ENCODE measurements at regions not wholly inside any gene's neighbourhood (a gene's known extent, or its start where the extent isn't known, plus 50 kb on each side); places are given as distances from the start of the nearest gene placed in this dataset.

DNA sequence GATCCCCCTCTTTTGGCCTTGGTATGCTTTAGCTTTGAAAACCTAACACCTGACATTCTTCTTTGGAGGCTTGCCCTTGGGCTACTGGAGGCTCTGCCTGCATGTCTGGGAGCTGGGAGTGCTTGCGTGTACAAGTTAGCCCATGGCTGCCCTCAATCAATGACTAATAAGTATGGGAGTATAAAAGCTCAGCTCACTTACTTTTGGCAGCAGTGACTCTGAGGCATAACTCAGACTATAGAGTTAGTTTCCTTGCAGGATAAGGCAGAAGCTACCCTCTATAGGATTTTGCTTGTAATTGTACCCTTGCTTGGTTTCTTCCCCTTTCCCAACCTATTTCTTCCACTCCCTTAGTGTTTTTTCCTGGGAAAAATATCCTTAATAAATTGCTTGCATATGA, 247.9 kb downstream of the PPP1R2C start:
- no peak for TF ChIP-seq POLR2AphosphoS5 (IDR thresholded peaks at IDR 0.05)
- no peak for TF ChIP-seq POLR2A (IDR thresholded peaks at IDR 0.05)
- TF ChIP-seq, protein P1, sequence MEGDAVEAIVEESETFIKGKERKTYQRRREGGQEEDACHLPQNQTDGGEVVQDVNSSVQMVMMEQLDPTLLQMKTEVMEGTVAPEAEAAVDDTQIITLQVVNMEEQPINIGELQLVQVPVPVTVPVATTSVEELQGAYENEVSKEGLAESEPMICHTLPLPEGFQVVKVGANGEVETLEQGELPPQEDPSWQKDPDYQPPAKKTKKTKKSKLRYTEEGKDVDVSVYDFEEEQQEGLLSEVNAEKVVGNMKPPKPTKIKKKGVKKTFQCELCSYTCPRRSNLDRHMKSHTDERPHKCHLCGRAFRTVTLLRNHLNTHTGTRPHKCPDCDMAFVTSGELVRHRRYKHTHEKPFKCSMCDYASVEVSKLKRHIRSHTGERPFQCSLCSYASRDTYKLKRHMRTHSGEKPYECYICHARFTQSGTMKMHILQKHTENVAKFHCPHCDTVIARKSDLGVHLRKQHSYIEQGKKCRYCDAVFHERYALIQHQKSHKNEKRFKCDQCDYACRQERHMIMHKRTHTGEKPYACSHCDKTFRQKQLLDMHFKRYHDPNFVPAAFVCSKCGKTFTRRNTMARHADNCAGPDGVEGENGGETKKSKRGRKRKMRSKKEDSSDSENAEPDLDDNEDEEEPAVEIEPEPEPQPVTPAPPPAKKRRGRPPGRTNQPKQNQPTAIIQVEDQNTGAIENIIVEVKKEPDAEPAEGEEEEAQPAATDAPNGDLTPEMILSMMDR (IDR thresholded peaks at IDR 0.05) = no peak

Measured in sigmoid colon (tissue), 4 donors.